ENCODE measurements at regions not wholly inside any gene's neighbourhood (a gene's known extent, or its start where the extent isn't known, plus 50 kb on each side); places are given as distances from the start of the nearest gene placed in this dataset.

- TF ChIP-seq CTCF (IDR thresholded peaks at IDR 0.05) (no peak), POLR2A (IDR thresholded peaks at IDR 0.05) (no peak), POLR2AphosphoS5 (IDR thresholded peaks at IDR 0.05; ENCODE audit: insufficient read depth in 1 of 2, low read depth in 1 of 2) (no peak)
Observed at GRCh38 chr5:77877516-77878355, 101.6 kb upstream of the TBCA start.

Measured in vagina (tissue), 2 donors.